CD4-positive, CD25-positive, alpha-beta regulatory T cell (primary cell): ENCODE measurements at regions not wholly inside any gene's neighbourhood (a gene's known extent, or its start where the extent isn't known, plus 50 kb on each side); places are given as distances from the start of the nearest gene placed in this dataset.

Source experiments
- ATAC-seq, 2 donors: fragments of 150-1000 bp; cut with Tn5 transposase; one replicate each; pipeline ENCODE4 v1.10.0; 2021; ENCODE audit warnings: low read depth in 2 of 2, moderate number of reproducible peaks in 2 of 2, moderate library complexity in 1 of 2
- DNase-seq, 3 donors: peaks; one replicate each; pipeline versions ENCODE4 v3.0.0 to v3.0.0-alpha.2; 2012 to 2022; ENCODE audit warnings: mixed read lengths in 1 of 3
- H3K27ac ChIP-seq: one replicate; pipeline ENCODE4 v1.7.0; 2013; ENCODE audit warnings: mild to moderate bottlenecking, low read length; ENCODE audit not compliant: insufficient read depth, poor library complexity, severe bottlenecking
- H3K27me3 ChIP-seq: one replicate; pipeline ENCODE4 v1.7.0; 2013; ENCODE audit warnings: low read length; ENCODE audit not compliant: control insufficient read depth, insufficient read depth
- H3K36me3 ChIP-seq: one replicate; pipeline ENCODE4 v1.7.0; 2013; ENCODE audit warnings: mild to moderate bottlenecking, low read length, moderate library complexity; ENCODE audit not compliant: control insufficient read depth, insufficient read depth
- H3K4me1 ChIP-seq: 2 replicates; pipeline ENCODE4 v1.7.0; 2013; ENCODE audit warnings: mild to moderate bottlenecking, low read length; ENCODE audit not compliant: insufficient read depth, control insufficient read depth, poor library complexity, severe bottlenecking
- H3K4me3 ChIP-seq: one replicate; pipeline ENCODE4 v1.7.0; 2013; ENCODE audit warnings: low read depth, mild to moderate bottlenecking, low read length, moderate library complexity
- H3K9me3 ChIP-seq, 2 experiments: 1 replicate in 1 of 2; 2 replicates in 1 of 2; pipeline ENCODE4 v1.7.0; 2013; ENCODE audit warnings: low read length in 2 of 2, mild to moderate bottlenecking in 1 of 2, moderate library complexity in 1 of 2; ENCODE audit not compliant: control insufficient read depth in 2 of 2
- H3K27ac Mint-ChIP-seq, 3 donors: one replicate each; pipeline ENCODE4 v1.8.0; 2020 to 2022; ENCODE audit warnings: mild to moderate bottlenecking in 3 of 3, mixed read lengths in 3 of 3, moderate library complexity in 2 of 3
- H3K27me3 Mint-ChIP-seq: one replicate; pipeline ENCODE4 v1.8.0; 2022; ENCODE audit warnings: mild to moderate bottlenecking, mixed read lengths
- H3K36me3 Mint-ChIP-seq: one replicate; pipeline ENCODE4 v1.8.0; 2020; ENCODE audit warnings: mixed read lengths
- H3K4me1 Mint-ChIP-seq, 4 donors: one replicate each; pipeline ENCODE4 v1.8.0; 2020 to 2022; ENCODE audit warnings: mixed read lengths in 4 of 4, mild to moderate bottlenecking in 1 of 4
- H3K4me3 Mint-ChIP-seq, 4 donors: one replicate each; pipeline ENCODE4 v1.8.0; 2020 to 2022; ENCODE audit warnings: mild to moderate bottlenecking in 4 of 4, mixed read lengths in 4 of 4, moderate library complexity in 3 of 4
- H3K9me3 Mint-ChIP-seq, 7 donors: one replicate each; pipeline ENCODE4 v1.8.0; 2020 to 2022; ENCODE audit warnings: mixed read lengths in 7 of 7, mild to moderate bottlenecking in 3 of 7, moderate library complexity in 2 of 7

DNA sequence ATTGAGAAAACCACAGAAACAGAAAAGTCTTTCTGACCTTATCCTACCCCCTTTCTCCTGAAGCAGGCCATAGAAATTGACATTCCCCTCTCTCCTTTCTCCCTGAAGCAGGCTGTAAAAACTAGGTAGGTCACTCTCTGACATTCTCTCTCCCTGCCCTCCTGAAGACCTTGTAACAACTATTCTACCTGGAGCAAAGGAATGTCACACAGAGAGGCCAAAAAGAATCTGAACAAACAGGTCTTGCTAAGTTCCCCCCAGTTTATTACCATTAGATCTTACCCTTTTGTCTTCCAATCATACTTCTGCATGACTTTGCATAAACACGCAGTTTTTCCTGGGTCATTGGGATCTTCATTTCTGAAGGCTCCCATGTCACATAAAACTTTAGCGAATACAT lies 198.3 kb upstream of the GYPA start:
- Histone ChIP-seq H3K4me1 (no peaks in the 10 kb centered on the region), H3K4me3 (no peak overlapping the region), H3K27me3 (no peaks in the 10 kb centered on the region), H3K27ac (no peak overlapping the region), H3K9me3 (no peaks in the 10 kb centered on the region), H3K36me3 (no peaks in the 10 kb centered on the region)
- ATAC-seq (no peak), DNase-seq (no peak)
- H3K27ac Mint-ChIP-seq: no peak overlapping the region
- no peak overlapping the region for H3K4me3 Mint-ChIP-seq
- peaks cover 0 to 9% (median 0%) of the 10 kb centered on the region in 7 donors for H3K9me3 Mint-ChIP-seq
- no peaks in the 10 kb centered on the region for H3K4me1 Mint-ChIP-seq
- H3K27me3 Mint-ChIP-seq: no peaks in the 10 kb centered on the region
- no peaks in the 10 kb centered on the region for H3K36me3 Mint-ChIP-seq

- no peak overlapping the region for H3K27ac ChIP-seq
- H3K4me1 ChIP-seq: no peaks in the 10 kb centered on the region
- no peak overlapping the region for H3K4me3 ChIP-seq
- Mint-ChIP-seq H3K27ac (no peak overlapping the region), H3K36me3 (no peaks in the 10 kb centered on the region), H3K9me3 (peaks cover 0 to 9% (median 0%) of the 10 kb centered on the region in 7 donors), H3K4me3 (no peak overlapping the region), H3K4me1 (no peaks in the 10 kb centered on the region), H3K27me3 (no peaks in the 10 kb centered on the region)
- ATAC-seq: no peak
- no peaks in the 10 kb centered on the region for H3K36me3 ChIP-seq
- no peaks in the 10 kb centered on the region for H3K27me3 ChIP-seq
- no peak for DNase-seq
- H3K9me3 ChIP-seq: no peaks in the 10 kb centered on the region
Observed at GRCh38 chr4:144340931-144341330, 200.4 kb upstream of the GYPA start.

- Histone ChIP-seq H3K4me3 (no peak overlapping the region), H3K27ac (no peak overlapping the region), H3K4me1 (no peaks in the 10 kb centered on the region), H3K9me3 (no peaks in the 10 kb centered on the region), H3K36me3 (no peaks in the 10 kb centered on the region), H3K27me3 (no peaks in the 10 kb centered on the region)
- DNase-seq (no peak), ATAC-seq (no peak)
- Mint-ChIP-seq H3K4me3 (no peak overlapping the region), H3K27ac (no peak overlapping the region), H3K36me3 (no peaks in the 10 kb centered on the region), H3K4me1 (no peaks in the 10 kb centered on the region), H3K9me3 (peaks cover 0 to 9% (median 1%) of the 10 kb centered on the region in 7 donors), H3K27me3 (no peaks in the 10 kb centered on the region)
Observed at GRCh38 chr4:144342949-144343760, 202.6 kb upstream of the GYPA start.

DNA sequence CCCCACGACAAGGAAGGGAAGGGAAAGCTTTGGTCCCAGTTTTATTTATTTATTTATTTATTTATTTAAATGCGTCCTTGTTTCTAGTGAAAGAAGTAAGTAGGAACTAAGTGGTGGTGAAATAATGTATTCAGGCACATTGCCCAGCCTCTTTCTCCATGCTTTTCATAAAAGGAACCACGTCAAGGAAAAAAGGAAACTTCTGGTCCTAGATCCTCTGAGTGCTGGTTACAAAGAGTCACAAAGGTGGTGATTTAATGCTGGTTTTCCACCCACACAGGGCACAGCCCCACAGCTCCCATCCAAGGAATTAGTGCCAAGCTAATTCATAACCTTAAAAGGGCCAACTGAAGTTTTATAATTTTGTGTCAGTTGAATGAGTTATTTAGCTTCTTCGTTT lies 206.6 kb upstream of the GYPA start:
- ATAC-seq (no peak), DNase-seq (no peak)
- Histone ChIP-seq H3K4me1 (no peaks in the 10 kb centered on the region), H3K36me3 (no peaks in the 10 kb centered on the region), H3K27ac (no peak overlapping the region), H3K9me3 (no peaks in the 10 kb centered on the region), H3K4me3 (no peak overlapping the region), H3K27me3 (no peaks in the 10 kb centered on the region)
- Mint-ChIP-seq H3K27ac (no peak overlapping the region), H3K27me3 (no peaks in the 10 kb centered on the region), H3K4me1 (no peaks in the 10 kb centered on the region), H3K9me3 (peaks cover 0 to 2% (median 0%) of the 10 kb centered on the region in 7 donors), H3K36me3 (no peaks in the 10 kb centered on the region), H3K4me3 (no peak overlapping the region)

DNA sequence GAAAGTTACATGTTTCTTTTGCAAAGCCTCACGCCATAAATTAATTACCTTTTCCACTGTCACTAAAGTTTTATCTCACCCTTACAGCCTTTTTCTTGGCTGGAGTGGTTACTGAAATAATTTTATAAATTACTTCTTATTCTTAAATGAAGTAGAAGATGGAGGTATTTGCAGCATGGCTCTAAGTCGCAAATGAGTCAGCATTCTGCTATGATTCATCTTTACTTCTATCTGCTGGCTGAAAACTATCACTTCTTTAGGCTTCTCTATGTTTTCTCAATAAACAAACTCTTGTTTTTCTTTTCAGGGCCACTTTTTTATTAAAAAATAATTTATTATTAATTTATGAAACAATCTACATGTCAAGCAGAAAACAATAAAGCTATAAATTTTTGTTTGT lies 210.2 kb upstream of the GYPA start:
- Mint-ChIP-seq H3K4me3 (no peak overlapping the region), H3K27ac (no peak overlapping the region), H3K9me3 (peaks cover 0 to 2% (median 0%) of the 10 kb centered on the region in 7 donors), H3K27me3 (no peaks in the 10 kb centered on the region), H3K36me3 (no peaks in the 10 kb centered on the region), H3K4me1 (no peaks in the 10 kb centered on the region)
- DNase-seq (no peak), ATAC-seq (no peak)
- H3K27me3 ChIP-seq: no peaks in the 10 kb centered on the region
- no peaks in the 10 kb centered on the region for H3K9me3 ChIP-seq
- H3K4me3 ChIP-seq: no peak overlapping the region
- H3K4me1 ChIP-seq: no peaks in the 10 kb centered on the region
- H3K36me3 ChIP-seq: no peaks in the 10 kb centered on the region
- no peak overlapping the region for H3K27ac ChIP-seq

DNA sequence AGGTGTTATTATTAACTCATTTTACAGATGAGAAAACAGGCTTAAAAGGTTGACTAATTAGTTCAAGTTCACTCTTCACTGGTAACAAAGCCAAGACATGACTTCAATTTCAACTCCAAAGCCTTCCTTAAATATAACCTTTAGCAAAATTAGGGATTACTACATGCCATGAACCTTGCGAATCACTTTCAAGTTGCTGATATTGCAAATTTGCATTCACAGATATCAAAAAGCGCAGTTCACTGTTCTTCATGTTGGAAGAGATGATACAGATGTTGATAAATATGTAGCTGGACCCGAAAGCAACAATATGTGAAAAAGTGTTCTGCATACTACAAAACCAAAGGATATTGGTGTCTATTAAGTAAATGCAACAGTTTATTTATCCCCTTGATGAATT lies 210.8 kb upstream of the GYPA start:
- Histone ChIP-seq H3K27me3 (no peaks in the 10 kb centered on the region), H3K4me1 (no peaks in the 10 kb centered on the region), H3K9me3 (no peaks in the 10 kb centered on the region), H3K27ac (no peak overlapping the region), H3K4me3 (no peak overlapping the region), H3K36me3 (no peaks in the 10 kb centered on the region)
- Mint-ChIP-seq H3K36me3 (no peaks in the 10 kb centered on the region), H3K27ac (no peak overlapping the region), H3K4me3 (no peak overlapping the region), H3K27me3 (no peaks in the 10 kb centered on the region), H3K4me1 (no peaks in the 10 kb centered on the region), H3K9me3 (peaks cover 0 to 2% (median 0%) of the 10 kb centered on the region in 7 donors)
- DNase-seq (no peak), ATAC-seq (no peak)

DNA sequence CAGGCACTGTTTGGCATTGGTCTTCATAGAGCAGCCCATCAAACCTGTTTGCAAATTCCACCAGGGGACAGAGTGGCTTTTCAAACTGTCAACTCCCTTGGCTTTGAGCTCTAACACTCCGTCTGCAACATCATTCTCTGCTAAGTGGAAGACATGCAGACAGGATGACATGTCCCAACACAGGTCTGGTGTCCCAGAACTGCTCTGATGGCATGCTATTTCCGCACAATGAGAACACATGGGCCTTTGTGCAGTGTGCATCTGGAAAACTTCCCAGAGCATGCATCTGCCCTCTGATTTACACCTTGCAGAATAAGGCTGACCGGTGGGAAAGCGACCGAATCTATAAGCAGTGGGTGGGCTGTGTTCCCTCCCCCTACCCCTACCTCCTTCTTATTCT lies 212.8 kb upstream of the GYPA start:
- Mint-ChIP-seq H3K9me3 (no peaks in the 10 kb centered on the region), H3K27ac (no peak overlapping the region), H3K4me3 (no peak overlapping the region), H3K4me1 (no peaks in the 10 kb centered on the region), H3K36me3 (no peaks in the 10 kb centered on the region), H3K27me3 (peaks cover 5% of the 10 kb centered on the region)
- DNase-seq: no peak
- Histone ChIP-seq H3K27me3 (no peaks in the 10 kb centered on the region), H3K4me3 (no peak overlapping the region), H3K27ac (no peak overlapping the region), H3K9me3 (no peaks in the 10 kb centered on the region), H3K4me1 (no peaks in the 10 kb centered on the region), H3K36me3 (no peaks in the 10 kb centered on the region)
- no peak for ATAC-seq
